Neural crest cell (in vitro differentiated cells): ENCODE measurements at regions not wholly inside any gene's neighbourhood (a gene's known extent, or its start where the extent isn't known, plus 50 kb on each side); places are given as distances from the start of the nearest gene placed in this dataset.

Experiments
- DNase-seq: peaks from one replicate; pipeline ENCODE4 v3.0.0; 2021; ENCODE audit warnings: low read depth, mixed read lengths, low spot score
- H3K27ac Mint-ChIP-seq: one replicate; pipeline ENCODE4 v1.8.0; 2021; ENCODE audit warnings: mild to moderate bottlenecking, mixed read lengths; ENCODE audit not compliant: unreplicated experiment
- H3K27me3 Mint-ChIP-seq: 2 replicates; pipeline ENCODE4 v1.8.0; 2021; ENCODE audit warnings: low read depth, mild to moderate bottlenecking, mixed read lengths
- H3K36me3 Mint-ChIP-seq: 2 replicates; pipeline ENCODE4 v1.8.0; 2021; ENCODE audit warnings: low read depth, mild to moderate bottlenecking, mixed read lengths
- H3K4me1 Mint-ChIP-seq: 2 replicates; pipeline ENCODE4 v1.8.0; 2021; ENCODE audit warnings: mixed read lengths
- H3K4me3 Mint-ChIP-seq: one replicate; pipeline ENCODE4 v1.8.0; 2021; ENCODE audit warnings: mild to moderate bottlenecking, mixed read lengths
- H3K9me3 Mint-ChIP-seq: 2 replicates; pipeline ENCODE4 v1.8.0; 2021; ENCODE audit warnings: mixed read lengths
- TF ChIP-seq, protein P1 (sequence below): fragments of 200-600 bp; sonication (generic); conservative IDR thresholded peaks from 2 replicates; pipeline ENCODE4 v1.5.0; 2021; ENCODE audit warnings: antibody characterized with exemption, mild to moderate bottlenecking

DNA sequence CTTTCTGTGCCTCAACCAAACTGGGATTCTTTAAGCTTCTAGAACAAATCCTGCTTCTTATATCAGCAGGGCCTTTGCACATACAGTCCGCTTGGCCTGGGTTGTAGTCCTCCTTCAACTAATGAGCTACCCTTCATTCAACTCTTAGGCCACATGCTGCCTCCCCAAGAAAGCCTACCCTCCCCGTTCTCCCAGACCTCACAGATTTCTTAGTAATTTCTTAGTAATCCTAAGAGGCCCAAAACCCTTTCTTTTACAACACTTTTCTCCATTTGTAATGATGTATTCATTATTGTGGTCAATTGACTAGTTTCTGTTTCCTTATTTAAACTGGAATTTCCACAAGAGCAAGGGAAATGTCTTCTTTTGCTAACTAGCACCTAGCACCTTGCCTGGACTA lies 233.1 kb downstream of the PPP1R2C start:
- peaks cover 12% of the 10 kb centered on the region for H3K9me3 Mint-ChIP-seq
- no peaks in the 10 kb centered on the region for H3K4me1 Mint-ChIP-seq
- H3K36me3 Mint-ChIP-seq = no peaks in the 10 kb centered on the region
- TF ChIP-seq, protein P1, sequence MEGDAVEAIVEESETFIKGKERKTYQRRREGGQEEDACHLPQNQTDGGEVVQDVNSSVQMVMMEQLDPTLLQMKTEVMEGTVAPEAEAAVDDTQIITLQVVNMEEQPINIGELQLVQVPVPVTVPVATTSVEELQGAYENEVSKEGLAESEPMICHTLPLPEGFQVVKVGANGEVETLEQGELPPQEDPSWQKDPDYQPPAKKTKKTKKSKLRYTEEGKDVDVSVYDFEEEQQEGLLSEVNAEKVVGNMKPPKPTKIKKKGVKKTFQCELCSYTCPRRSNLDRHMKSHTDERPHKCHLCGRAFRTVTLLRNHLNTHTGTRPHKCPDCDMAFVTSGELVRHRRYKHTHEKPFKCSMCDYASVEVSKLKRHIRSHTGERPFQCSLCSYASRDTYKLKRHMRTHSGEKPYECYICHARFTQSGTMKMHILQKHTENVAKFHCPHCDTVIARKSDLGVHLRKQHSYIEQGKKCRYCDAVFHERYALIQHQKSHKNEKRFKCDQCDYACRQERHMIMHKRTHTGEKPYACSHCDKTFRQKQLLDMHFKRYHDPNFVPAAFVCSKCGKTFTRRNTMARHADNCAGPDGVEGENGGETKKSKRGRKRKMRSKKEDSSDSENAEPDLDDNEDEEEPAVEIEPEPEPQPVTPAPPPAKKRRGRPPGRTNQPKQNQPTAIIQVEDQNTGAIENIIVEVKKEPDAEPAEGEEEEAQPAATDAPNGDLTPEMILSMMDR = no peak
- H3K27ac Mint-ChIP-seq = no peak overlapping the region
- DNase-seq = no peak
- H3K27me3 Mint-ChIP-seq = no peaks in the 10 kb centered on the region
- H3K4me3 Mint-ChIP-seq = no peak overlapping the region

GRCh38 chrX:42541554-42541953 lies 236.4 kb downstream of the PPP1R2C start:
- no peak for DNase-seq
- peaks cover 4% of the 10 kb centered on the region for H3K4me1 Mint-ChIP-seq
- H3K27ac Mint-ChIP-seq = no peak overlapping the region
- no peaks in the 10 kb centered on the region for H3K36me3 Mint-ChIP-seq
- no peaks in the 10 kb centered on the region for H3K27me3 Mint-ChIP-seq
- H3K4me3 Mint-ChIP-seq = no peak overlapping the region
- H3K9me3 Mint-ChIP-seq = peaks cover 3% of the 10 kb centered on the region
- TF ChIP-seq, protein P1 = no peak

DNA sequence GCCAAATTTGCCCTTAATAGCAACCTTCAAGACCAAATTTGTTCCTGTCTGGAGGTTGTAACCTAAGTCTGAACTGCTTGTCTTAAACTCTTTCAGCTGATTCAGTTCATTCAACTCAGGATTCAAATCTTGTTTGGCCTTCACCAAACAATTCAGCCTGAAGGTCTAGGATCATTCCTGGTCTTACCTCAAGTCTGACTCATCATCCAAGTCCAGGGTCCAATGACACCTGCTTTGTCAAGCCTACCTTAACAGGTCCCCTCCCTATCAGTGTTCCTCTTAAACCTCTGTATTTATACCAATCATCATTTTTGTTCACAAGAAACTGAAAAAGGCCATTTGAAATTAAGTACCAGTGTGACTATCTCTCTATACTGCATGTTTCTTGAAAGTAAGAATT lies 237.8 kb downstream of the PPP1R2C start:
- Mint-ChIP-seq H3K4me3 (no peak overlapping the region), H3K9me3 (peaks cover 3% of the 10 kb centered on the region), H3K27me3 (no peaks in the 10 kb centered on the region), H3K36me3 (no peaks in the 10 kb centered on the region), H3K4me1 (peaks cover 7% of the 10 kb centered on the region), H3K27ac (no peak overlapping the region)
- TF ChIP-seq, protein P1 = no peak
- no peak for DNase-seq

DNA sequence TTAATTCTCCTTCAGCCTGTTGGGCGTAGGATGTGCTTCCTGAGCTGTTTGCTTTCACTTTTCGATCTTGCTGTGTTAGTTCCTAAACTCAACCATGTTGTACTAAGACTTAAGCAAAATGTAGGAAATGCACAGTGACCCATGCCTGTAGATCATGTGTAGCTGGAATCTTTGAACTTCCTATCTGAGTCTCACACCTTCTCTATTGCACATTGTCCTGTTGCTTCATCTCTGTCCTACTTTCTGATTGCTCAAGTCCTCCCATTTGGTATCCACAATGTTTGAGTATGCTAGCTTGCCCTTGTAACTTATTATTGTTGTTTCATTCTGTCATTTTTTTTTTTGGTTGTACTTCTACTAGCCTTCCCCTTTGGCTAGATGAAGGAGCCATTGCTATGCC lies 239.6 kb downstream of the PPP1R2C start:
- no peak for DNase-seq
- Mint-ChIP-seq H3K27me3 (no peaks in the 10 kb centered on the region), H3K36me3 (no peaks in the 10 kb centered on the region), H3K4me3 (no peak overlapping the region), H3K27ac (no peak overlapping the region), H3K4me1 (peaks cover 7% of the 10 kb centered on the region), H3K9me3 (no peaks in the 10 kb centered on the region)
- TF ChIP-seq, protein P1 = no peak

GRCh38 chrX:42536286-42536685 lies 241.7 kb downstream of the PPP1R2C start:
- TF ChIP-seq, protein P1 = no peak
- H3K9me3 Mint-ChIP-seq = no peaks in the 10 kb centered on the region
- H3K4me3 Mint-ChIP-seq = no peak overlapping the region
- H3K27ac Mint-ChIP-seq = no peak overlapping the region
- no peaks in the 10 kb centered on the region for H3K27me3 Mint-ChIP-seq
- H3K4me1 Mint-ChIP-seq = peaks cover 7% of the 10 kb centered on the region
- no peak for DNase-seq
- H3K36me3 Mint-ChIP-seq = no peaks in the 10 kb centered on the region

GRCh38 chrX:42535233-42535632 lies 242.7 kb downstream of the PPP1R2C start:
- DNase-seq = no peak
- H3K9me3 Mint-ChIP-seq = no peaks in the 10 kb centered on the region
- H3K36me3 Mint-ChIP-seq = no peaks in the 10 kb centered on the region
- H3K27me3 Mint-ChIP-seq = no peaks in the 10 kb centered on the region
- no peak overlapping the region for H3K4me3 Mint-ChIP-seq
- peaks cover 7% of the 10 kb centered on the region for H3K4me1 Mint-ChIP-seq
- H3K27ac Mint-ChIP-seq = no peak overlapping the region
- TF ChIP-seq, protein P1 = no peak
